GM18511 (cell line): ENCODE measurements at regions not wholly inside any gene's neighbourhood (a gene's known extent, or its start where the extent isn't known, plus 50 kb on each side); places are given as distances from the start of the nearest gene placed in this dataset.

Experiments used
- ATAC-seq: cut with Tn5 transposase; IDR thresholded peaks from one replicate; pipeline ENCODE4 v1.9.1; 2021; ENCODE audit warnings: mild to moderate bottlenecking, moderate library complexity; ENCODE audit not compliant: unreplicated experiment

GRCh38 chr3:177944228-177944661 lies 592.0 kb upstream of the KCNMB2 start:
- no peak for ATAC-seq

- no peak for ATAC-seq
Observed at GRCh38 chr3:177946048-177946447, 590.2 kb upstream of the KCNMB2 start.

GRCh38 chr3:177946497-177946896 lies 589.7 kb upstream of the KCNMB2 start:
- no peak for ATAC-seq

GRCh38 chr3:177946936-177947335 lies 589.3 kb upstream of the KCNMB2 start:
- no peak for ATAC-seq

- no peak for ATAC-seq
Observed at GRCh38 chr3:177947901-177948300, 588.3 kb upstream of the KCNMB2 start.

DNA sequence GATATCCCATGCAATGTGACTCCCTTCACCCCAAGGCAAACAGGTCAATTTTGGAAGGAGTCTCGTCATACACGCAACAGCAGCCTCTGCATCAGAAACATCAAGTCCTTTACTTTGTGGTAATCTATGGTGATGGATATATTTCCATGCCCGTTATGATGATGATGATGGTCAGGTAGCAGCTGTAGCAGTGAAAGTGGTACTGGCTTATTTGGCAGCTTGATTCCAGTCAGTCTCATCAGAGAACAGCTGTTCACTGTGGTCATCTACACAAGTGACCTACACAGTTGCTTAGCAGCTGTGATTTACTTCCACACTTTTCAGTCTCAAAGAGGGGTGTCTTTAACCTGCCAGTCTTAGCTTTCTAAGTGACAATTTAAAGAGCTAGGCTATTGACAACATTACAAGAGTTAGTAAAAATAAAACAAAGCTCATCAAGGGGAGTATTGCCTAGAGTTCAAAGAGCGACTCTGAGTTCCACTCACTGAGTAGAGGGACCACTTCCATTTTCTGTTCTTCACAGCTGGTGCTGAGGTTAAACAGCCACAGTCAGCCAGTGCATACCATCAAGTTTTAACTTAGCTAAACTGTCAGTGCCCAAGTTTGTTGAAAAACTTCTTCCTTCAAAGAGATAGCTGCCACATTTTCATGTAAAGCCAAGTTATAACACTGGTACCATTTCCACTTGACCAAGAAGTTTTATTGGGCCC lies 587.4 kb upstream of the KCNMB2 start:
- no peak for ATAC-seq

GRCh38 chr3:177959188-177959587 lies 577.0 kb upstream of the KCNMB2 start:
- ATAC-seq = no peak

DNA sequence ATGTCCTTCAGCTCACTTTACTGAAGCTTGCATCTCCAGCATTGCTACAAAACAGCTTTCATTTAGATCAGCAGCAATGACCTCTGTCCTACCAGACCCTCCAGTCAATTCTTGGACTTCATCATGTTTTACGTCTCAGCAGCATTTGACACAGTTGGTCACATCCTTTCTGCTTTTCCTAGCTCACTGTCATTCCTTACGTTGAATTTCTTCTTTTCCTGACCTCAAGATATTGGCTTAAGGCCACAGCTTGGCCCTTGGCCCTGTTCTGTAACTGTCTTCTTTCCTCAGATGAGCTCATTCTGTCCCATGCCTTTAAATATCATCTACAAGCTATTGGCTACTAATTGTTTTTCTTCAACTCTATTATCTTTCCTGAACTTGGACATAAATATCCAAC lies 576.2 kb upstream of the KCNMB2 start:
- no peak for ATAC-seq

- no peak for ATAC-seq
Observed at GRCh38 chr3:177960722-177961121, 575.5 kb upstream of the KCNMB2 start.

DNA sequence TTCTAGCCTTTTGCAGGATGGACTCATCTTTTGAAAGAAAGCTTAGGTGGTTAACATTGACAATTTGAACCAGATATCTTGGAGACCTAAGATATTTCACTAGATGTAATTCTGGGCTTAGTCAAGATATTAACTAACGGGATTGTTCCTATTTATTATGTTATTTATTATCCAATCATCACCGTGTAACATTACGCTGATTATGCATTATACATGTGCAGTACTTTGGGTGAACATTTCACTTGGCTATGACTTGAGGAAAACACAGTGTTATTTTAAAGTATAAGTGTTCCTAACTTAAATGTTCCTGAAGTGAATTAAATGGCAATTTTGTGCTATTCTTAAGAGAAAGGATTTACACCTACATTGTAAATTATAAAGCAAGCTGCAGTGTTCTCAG lies 574.5 kb upstream of the KCNMB2 start:
- no peak for ATAC-seq

DNA sequence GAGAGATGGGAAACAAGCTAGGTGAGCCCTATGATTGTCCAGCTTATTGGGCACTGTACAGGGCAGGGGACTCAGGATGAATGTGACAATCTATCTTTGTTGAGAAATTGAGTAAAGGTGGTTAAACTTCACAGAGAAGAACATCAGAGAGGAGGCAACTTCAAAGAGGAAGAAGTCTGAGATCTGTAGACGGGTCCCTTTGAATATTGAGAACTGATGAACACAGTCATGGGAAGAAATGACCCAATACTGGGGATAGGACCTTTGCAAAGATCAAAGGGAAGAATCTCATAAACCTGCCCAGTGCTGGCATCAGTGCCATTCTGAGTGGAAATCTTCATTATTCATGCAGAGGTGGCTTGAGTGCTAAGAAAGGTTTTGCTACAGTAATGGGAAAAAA lies 569.7 kb upstream of the KCNMB2 start:
- ATAC-seq = no peak

GRCh38 chr3:177968891-177969290 lies 567.3 kb upstream of the KCNMB2 start:
- no peak for ATAC-seq

GRCh38 chr3:177973241-177973840 lies 562.9 kb upstream of the KCNMB2 start:
- ATAC-seq = no peak

GRCh38 chr3:177976241-177976640 lies 560.0 kb upstream of the KCNMB2 start:
- ATAC-seq = no peak

DNA sequence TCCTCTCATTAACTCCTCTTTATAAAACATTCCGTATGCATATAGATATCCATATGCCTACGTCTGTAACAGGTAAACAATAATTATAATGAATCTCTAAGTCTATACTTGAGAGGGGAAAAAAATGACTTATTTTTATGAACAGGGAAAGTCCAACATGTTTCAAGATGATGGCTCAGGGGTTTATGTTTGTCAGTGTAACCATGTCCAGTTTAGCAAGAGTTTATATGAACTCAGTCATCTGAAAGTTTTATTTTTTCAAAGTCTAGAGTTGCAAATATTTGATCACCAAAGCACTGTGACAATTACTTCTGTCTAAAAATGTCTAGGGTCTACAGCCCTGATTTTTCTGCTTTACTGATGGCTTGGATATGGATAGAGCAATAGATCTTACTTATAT lies 559.4 kb upstream of the KCNMB2 start:
- ATAC-seq = no peak

DNA sequence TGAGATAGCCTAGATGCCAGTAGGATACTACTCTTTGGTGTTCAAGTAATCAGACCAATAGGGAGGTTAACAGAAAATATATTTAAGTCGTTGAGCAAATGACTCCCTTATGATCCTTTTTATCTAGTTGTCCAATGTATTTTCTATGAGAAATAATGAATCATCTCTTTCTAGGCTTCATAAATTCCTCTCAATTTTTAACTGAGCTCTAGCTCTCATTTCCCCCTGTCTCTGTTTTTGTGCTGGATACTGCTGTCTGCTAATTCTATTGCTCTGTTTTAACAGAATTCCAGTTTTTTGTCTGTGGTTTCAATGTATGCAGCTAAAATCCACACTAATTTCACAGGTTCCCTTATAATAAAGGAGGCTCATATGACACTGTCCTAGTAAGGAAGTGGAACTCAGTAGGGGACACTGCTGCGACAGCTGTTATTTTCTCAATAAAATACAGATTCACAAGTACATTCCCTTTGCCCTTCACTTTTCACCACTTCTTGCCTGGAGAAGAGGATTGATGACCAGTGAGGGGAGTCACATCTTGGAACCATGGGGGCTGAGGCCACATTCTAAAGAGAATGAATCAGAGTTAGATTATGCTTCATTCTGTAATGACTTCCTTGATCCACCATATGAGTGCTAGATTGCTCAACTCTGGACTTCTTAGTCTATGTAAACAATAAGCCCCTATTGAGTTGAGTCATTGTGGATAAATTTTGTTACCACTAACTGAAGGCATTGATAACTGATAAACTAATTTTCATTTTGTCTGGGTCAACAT lies 558.7 kb upstream of the KCNMB2 start:
- ATAC-seq = no peak

DNA sequence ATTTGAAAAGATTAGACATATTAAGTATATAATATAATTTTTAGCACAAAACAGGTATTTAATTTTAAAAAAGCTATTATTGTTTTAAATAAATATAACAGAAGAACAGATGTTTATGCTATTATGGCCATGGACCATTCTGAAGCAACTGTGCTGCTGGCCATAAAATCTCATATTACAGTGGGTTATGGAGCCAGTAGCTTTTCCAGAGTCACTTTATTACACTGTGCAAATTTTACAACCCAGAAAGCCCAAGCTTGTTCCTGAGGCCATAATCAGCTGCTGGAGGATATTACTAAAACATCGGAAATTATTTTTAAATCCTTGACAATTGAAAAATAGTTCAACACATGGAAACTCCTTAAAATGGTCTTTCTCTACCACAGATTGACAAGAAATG lies 557.3 kb upstream of the KCNMB2 start:
- ATAC-seq = no peak

- ATAC-seq = no peak
Observed at GRCh38 chr3:177979703-177980102, 556.5 kb upstream of the KCNMB2 start.

DNA sequence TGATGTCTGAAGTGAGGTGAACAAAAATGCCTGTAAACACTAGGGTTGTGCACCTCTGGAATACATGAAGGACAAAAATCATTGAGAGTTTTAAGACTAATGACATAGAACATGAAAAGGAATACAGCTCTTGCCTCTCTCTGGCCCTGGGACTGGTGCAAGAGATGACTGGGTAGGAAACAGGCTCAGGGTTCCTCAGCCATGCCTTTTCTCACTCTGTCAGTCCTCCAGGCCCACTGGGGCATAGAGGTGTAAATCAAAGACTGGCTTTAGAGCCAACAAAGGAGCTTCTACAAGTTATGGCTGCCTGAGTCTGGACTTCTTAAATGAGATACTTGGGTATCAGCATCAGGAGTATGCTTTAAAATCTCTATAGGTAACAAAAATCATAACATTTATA lies 554.7 kb upstream of the KCNMB2 start:
- peak; percentile 49 for ATAC-seq

DNA sequence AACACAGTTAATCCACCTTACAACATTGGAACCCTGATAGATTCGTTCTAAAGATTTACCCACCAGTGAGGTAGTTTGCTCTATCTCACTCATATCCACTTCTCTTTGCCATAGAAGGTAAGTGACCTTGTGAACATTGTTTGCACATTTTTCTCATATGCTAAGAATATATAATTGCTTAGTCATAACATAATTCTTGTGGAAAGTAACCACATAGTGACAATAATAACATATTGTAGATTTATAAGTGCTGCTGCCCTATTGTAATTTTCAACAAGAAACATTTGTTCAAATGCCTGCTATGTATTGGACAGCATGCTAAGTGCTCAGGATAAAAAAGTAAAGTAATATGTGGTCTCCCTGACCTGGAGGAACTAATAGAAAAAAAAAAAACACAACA lies 554.2 kb upstream of the KCNMB2 start:
- peak; percentile 50 for ATAC-seq

GRCh38 chr3:177983320-177983719 lies 552.9 kb upstream of the KCNMB2 start:
- ATAC-seq = no peak
